ENCODE measurements at regions not wholly inside any gene's neighbourhood (a gene's known extent, or its start where the extent isn't known, plus 50 kb on each side); places are given as distances from the start of the nearest gene placed in this dataset.

DNA sequence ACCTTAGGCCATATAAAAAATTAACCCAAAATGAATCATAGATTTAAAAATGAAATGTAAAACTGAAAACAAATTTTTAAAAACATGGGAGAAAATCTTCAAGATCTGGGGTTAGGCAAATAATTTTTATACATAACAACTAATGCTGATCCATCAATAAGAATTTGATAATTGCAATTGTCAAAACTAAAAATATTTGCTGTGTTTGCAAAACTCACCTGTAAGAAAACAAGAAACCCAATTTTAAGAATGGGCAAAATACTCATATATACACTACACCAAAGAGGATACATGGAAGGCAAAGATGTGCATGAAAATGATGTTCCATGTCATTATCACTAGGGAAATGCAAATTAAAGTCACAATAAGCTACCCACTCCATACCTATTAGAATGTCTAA, 194.8 kb upstream of the NRP1 start:
- DNase-seq: no peak

DNA sequence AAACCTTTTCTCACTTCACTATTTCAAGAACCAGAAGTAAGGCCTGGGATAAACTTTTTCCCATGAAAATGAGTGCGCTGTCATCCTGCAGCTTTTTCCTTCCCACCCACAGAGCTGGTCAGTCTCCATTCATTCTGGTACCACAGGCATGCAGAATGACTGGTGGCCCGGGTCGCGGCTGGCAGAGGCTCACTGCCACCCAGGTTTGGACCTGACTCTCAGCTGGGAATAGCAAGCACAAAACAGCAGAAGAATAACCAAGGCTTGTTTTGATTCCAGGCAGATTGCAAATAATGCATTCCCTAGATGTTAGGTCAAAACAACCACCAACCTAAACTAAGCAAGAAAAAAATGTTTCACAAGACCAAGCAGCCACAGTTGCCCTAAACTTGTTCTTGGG, 190.5 kb upstream of the NRP1 start:
- no peak for DNase-seq

DNA sequence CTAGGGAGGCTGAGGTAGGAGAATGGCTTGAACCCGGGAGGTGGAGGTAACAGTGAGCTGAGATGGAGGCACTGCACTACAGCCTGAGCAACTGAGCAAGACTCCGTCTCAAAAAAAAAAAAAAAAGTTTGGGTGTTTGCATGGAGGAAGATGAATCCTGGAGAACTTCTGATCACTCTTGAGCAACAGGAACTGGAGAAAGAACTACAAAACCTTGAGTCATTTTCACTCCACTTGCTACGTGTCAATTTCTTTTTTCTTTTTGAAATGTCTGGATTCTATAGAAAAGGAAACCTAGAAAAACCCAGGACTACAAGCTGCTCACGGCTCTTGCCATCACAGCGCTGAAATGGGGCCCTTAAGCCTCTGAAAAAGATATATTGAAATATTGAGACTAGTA, 189.6 kb upstream of the NRP1 start:
- no peak for DNase-seq

DNA sequence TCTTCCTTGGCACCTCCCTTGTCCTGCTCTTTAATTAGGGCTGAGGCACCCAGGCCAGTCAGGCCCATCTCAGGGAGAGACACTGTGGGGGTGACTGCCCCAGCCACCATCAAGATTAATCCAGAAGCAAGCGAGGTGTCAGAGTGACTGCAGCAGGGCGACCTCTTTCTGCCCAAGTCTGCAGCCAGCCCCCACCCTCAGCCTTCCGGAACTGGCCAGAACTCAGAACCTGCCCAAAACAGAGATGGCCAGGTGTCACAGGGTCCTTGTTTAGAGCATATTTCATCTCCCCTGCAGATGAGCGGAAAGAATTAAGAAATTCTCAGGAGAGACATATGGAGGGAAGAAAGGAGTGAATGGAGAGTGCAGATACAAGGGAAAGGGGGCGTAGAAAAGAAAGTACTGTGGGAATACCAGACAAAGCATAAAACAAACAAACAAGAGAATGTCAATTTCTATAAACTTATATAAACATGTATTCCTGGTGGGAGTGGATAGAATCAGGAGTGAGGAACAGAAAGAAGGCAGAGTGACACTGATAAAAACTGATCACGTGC, 188.8 kb upstream of the NRP1 start:
- DNase-seq: no peak

DNA sequence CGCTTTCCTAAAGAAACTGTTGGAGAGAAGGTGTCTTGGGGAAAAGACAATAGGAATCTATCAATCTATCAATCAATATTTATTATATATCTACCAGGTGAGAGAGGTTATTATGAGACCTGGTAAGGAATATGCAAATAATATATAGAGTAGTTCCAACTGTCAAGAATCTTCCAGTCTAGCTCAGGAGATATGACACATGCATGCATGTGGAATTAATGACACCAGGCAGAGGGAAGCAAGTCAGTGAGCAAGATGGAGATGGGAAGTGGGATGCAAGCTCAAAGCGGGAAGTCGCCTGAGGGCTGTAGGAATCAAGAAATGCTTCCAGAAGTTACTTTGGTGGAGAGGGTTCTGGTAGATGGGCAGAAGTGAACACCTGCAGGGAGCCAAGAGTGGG, 187.4 kb upstream of the NRP1 start:
- no peak for DNase-seq

DNA sequence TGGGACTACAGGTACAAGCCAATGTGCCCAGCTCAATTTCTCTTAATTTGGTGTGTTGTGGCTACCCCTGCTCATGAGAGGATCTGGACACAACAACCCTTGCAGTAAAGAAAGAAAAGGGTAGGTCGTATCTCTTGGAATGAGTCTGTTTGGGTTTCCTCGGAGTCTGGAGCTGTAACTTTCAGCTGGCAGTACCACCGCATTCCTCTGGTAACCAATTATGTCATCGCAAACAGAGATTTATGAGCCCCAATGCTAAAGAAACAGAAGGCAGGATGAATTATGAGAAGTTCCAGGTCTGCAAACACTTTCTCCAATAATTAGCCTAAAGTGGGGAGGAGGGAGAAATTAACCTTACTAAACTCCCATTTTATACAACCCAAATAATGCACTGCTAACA, 186.6 kb upstream of the NRP1 start:
- no peak for DNase-seq

DNA sequence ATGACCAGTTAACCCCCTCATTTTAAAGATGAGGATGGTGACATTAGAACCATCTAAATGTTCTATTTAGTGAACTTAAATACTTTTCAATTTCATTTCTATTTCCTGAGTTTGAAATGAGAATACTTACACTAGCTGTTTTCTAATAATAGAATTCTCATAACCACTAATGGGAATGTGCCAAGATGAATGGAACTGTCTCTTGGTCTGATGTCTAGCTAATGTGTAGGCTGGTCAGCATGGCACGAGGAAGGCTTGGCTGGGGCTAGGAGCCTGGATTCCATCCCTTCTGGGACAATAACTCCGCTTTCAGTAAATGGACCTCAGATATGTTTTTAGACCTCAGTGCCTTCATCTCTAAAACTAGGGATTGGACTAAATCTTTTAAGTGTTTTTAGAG, 185.8 kb upstream of the NRP1 start:
- DNase-seq: no peak

DNA sequence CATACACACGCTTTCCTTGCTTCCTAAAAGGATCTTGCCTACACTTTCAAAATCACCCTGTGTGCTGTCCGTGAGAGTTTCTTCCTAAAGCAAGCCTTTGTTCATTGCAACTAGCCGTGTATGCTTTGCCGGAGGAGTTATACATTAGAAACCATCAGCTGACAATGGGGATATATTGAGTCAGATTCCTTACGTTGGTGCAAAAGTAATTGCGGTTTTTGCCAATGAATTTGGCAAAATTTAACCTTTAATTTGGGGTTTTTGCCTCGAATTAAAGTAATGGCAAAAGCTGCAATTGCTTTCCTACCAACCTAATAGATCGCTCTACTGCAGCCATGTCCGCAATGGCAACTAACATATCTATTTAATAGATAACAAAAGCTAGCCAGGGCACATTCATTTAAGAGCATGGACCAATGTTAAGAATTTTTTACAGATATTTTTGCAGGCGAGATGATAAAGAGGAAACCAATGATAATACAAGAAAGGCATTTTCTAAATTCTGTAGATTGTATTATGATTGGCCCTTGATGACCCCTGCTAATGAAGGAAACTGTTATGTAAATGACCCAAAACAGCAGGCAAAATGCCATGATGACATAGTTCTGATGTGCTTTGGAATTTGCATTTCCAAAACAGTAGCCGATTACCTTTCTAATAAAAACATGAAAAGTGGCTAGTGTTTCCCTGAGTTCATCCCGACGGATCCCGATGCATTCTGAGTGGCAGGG, 184.8 kb upstream of the NRP1 start:
- DNase-seq: no peak

DNA sequence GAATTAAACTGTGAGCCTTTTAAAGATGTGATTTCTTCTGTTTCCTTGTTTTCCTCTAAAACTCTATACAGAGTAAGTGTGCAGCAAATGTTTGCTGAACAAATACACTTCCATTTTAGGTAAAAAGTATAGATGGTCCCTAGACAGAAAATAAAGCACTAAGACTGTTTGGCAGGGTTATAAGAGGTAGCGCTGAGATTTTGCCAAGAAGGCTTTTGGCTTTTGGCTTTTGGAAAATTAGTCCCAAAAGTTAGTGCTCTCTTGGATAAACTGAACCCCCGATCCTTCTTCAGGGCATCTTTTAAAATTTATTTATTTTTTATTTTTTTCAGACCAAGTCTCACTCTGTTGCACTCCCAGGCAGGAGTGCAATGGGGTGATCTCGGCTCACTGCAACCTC, 175.7 kb upstream of the NRP1 start:
- no peak for DNase-seq

DNA sequence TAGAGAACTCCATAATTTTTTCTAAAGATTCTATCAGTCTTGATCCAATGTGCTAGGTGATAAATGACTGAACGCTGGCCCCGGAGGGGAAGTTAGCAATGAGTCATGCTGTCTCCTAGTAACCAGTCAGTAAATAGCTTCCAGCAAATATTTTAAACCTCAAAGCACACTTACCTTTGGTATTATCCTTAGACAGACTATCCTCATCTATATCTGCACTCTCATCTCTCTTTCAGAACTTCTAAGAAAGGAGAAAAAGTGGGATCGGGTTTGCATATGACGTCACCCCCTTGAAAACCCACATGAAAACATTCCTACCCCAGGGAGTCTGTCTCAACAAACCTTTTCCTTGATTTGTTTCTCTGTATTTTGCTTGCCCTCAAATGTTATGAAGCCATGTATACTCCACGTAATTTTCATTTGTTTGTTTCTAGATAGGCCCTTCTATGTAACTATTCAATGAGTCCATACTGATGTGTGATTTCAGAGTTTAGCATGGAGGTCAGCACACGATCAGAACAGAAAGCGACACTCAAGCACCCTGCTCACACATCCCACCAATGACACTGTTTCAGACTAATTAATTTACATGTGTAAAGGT, 174.9 kb upstream of the NRP1 start:
- DNase-seq: peak; percentile 89

DNA sequence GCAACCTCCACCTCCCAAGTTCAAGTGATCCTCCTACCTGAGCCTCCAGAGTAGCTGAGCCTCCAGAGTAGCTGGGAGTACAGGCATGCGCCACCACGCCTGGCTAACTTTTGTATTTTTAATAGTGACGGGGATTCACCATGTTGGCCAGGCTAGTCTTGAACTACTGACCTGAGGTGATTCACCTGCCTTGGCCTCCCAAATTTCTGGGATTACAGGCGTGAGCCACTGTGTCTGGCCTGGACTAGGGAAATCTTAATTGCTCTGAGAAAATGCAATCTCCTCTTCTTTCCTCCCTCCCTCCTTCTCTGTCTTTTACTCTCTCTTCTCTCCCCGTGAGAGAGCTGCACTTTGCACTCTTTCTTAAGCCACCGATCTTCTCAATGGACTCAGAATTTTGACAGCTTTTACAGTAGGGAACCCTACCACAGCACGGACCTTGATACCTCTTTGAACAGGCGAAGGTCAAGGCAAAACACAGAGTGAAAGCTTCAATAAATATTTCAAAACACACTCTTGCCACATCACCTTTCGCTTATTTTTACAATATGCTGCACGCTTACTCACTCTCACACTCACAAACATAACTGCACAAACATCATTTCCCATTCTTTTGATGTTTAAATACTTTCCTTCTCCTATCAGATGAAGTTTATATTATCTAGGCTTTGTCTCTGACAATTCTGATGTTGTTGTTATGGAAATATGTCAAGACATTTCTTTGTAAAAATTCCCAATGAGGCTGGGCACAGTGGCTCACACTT, 173.4 kb upstream of the NRP1 start:
- DNase-seq: no peak

DNA sequence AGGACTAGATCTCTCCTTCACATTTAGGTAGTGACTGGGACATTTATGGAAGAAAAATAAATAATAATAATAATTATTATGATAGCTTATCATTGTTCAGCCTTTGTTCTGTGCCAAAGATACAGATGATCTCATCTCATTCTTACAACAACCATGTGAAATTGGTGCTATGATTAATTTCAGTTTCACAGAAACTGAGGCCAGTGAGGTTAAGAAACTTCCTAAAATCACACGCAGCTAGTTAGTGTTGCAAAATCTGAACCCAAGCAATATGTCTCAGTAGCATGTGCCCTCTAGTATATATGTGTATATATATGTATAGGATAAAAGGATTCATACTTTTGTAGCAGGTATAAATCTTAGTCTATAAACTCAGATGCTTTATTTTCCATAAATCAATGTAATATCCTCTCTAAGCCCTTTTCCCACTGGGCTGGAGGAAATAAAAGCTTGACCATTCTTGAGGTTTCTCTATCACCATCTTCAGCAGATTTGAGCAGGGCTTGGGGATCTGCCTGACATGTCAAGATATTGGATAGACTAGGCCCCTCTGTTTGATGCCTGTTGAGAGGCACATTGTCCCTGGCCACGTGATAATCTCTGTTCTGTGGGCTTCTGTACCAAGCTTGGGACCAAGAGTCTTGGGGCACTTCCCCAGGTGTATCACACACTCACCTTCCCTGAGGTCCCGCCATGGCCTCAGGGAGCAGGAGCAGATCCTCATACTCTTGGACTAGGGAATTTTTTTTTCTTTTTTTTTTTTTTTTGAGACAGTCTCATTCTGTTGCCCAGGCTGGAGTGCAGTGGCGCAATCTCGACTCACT, 172.6 kb upstream of the NRP1 start:
- DNase-seq: peak; percentile 44

DNA sequence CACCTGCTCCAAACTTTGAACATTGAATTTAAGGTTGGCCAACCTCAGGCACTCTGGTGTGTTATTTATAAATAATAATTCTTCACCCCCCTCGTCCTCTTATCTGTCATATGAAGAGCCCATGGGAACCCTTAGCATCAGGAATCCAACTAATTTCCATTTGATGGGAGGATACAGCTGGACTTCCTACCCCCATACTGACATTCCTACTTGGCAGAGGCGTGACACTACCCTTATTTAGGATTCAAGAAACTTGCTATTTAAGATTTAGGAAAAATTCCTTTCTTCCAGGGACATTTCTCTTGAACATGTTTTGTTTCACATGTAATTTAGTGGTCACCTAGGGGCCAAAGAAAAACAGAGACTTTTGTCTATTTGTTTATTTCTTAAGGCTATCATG, 171.9 kb upstream of the NRP1 start:
- DNase-seq: peak; percentile 32

DNA sequence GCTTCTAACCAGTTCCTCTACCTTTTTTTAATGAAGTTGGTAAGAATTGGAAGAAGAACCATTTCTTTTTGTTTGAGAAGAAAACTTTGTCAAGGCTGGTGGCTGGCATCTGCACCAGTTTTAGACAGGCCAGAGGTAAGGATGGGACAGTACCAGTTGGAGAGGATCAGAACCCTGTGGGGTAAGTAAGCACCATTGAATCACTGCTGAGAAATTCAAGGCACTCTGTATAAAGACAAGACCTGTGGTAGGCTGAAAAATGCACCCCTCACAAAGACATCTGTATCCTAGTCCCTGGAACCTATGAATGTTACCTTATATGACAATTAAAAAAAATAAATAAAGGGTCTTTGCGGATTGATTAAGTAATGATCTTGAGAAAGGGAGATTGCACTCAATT, 166.7 kb upstream of the NRP1 start:
- no peak for DNase-seq

DNA sequence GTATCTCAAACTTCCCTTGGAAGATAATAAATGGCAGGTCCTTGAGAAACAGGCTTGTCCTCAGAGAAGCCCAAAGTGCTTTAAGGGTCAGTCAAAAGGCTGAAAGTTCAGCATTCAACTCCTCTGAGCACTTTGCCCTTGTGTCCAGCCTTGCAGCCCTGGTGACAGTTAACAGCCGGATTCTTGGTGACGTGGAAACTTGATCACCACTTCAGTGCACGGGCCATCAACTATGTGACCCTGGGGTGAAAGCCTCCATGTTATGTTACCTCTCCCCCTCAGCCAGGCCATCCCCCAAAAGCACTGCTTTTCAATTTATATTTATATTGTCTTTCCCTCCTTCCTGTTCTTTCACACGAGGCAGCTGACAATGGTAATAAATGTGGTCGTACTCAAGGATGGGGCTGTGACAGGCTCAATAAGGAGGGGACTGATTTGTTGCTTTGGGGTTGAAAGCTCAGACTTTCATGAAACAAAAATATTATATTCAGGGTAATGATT, 164.0 kb upstream of the NRP1 start:
- DNase-seq: no peak

DNA sequence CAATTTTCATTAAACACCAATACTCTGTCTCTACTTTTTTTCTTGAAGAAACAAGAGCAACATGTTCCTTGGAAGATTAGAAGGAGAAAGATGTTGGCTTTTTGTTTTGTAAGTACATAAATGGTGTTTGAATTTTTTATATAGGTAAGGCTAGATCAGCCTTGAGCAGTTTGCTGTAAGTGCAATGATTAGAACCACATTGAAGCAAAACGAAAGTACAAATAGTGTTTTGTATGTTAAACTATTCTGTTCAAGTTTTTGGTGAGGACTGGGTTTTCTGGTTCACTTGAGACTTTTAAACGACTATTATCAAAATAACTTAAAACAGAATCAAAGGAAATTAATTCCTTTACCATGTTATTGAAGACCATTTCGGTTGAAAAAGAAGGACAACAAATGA, 162.9 kb upstream of the NRP1 start:
- DNase-seq: no peak

DNA sequence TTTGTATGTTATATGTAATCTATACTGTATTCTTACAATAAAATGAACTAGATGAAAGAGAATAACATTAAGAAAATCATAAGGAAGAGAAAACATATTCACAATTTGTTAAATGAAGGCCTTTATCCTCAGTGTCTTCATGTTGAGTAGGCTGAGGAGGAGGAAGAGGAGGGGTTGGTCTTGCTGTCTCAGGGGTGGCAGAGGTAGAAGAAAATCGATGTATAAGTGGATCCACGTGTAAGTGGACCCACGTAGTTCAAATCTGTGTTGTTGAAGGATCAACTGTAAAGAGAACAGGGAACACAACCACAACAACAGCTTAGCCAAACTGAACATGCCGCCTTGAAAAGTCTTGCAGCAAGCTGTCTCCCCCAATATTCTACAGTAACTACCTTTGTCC, 161.6 kb upstream of the NRP1 start:
- DNase-seq: no peak

DNA sequence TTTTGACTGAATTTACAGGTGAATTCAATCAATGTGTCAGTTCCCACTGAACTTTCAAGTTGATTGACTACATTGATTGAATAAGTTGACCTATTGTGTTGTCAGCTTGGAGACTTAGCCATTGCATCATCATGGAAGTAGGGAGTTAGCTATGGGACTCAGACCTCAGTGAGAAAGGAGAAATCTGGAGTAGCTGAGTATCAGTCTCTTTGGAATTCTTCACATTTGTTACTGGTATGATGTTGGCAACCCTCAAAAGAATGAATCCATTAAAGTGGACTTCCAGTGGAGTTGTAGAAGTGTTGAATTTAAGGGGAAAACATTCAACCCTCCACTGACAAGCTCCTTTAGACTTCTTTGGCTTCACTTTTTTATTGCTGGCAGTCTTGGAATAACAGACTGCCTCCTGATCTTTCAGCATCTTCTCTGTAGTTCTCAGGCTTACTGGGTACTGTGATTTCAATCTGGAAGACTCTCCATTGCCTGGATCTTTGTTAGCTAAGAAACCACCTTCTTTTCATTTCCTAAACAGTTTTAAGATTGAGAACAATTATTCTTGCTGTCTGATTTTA, 160.3 kb upstream of the NRP1 start:
- DNase-seq: no peak

DNA sequence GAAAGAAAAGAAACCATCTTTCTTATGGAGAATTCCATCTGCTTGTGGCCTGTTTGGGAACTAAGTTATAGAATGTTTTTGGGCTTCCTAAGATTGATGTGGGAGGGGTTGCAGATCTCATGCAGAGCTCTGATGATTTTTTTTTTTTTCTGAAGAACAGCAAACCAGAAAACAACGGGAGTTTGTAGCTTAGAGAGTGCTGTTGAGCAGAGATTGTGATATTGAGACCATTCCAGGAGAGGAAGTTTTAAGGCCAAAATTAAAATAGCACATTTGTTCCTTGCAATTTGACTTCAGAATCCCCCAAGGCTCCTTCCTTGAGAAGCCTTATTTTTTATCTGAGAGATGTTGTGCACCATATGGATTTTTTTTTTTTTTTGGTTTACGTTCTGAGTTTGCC, 159.5 kb upstream of the NRP1 start:
- no peak for DNase-seq

DNA sequence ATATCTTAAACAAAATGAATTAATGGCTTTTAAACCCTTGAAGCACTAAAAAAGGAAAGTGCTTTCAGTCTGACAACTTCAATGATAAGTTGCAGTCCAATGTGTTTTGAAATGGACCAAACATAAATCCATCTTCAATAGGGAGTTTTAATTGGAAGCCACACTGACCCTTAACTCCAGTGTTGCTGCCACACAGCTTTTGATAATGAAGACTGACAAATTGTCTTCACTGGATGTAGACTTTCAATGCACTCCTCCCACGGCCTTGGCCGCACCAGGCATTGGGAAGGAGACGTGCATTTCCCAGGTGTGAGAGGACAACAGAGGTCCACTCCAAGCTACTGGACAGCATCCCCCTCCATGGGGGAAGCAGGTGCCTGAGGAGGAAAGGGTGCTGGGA, 159.0 kb upstream of the NRP1 start:
- DNase-seq: no peak

DNA sequence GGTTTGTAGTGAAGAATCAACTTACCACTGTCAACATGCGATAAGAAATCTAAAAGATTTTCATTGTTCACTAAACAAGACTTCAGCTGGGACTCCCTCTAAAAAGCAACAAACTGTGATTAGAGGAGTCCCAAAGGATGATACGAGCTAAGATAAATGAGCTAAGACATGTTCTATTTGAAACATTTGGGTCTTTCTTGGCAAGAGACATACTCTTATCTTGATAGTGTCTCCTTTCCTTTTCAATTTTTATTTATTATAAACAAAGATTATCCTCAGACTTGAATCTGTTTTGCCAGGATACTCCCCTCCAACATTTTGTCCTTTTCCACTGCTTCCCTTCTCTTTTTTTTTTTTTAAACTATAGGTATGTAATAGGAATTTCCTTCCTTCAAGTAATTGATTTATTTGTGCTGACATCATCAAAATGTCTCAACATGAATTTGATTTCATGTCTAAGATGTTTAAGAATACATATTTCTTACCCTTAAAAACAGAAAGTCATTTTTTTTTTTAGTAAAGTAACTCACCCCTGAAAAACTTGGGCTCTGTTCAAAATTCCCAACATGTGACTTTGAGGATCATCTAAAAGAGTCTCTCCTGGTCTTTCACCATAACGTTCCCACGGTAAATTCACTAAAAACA, 158.4 kb upstream of the NRP1 start:
- no peak for DNase-seq

Data from dermis blood vessel endothelial cell (primary cell).